ENCODE measurements at regions not wholly inside any gene's neighbourhood (a gene's known extent, or its start where the extent isn't known, plus 50 kb on each side); places are given as distances from the start of the nearest gene placed in this dataset.

DNA sequence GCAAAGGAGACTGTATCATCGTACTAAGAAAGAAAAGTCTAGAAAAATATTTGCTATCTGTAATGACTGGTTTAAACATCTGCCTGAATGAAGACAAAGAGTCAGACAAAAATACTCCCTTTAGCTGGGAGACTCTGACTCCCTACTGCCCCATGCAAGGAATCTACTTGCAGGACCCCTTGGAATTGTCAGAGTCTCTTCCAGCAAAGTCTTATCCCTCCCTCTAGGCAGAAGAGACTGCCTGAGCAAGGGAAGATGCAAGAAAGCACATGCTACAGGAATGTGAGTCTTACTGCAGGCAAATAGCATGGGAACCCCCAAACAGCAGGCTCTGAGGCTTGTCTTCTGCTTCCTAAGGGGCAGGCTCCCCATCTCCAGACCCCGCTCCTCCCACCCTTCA, 154.0 kb downstream of the KCNA5 start:
- TF ChIP-seq, protein P1, sequence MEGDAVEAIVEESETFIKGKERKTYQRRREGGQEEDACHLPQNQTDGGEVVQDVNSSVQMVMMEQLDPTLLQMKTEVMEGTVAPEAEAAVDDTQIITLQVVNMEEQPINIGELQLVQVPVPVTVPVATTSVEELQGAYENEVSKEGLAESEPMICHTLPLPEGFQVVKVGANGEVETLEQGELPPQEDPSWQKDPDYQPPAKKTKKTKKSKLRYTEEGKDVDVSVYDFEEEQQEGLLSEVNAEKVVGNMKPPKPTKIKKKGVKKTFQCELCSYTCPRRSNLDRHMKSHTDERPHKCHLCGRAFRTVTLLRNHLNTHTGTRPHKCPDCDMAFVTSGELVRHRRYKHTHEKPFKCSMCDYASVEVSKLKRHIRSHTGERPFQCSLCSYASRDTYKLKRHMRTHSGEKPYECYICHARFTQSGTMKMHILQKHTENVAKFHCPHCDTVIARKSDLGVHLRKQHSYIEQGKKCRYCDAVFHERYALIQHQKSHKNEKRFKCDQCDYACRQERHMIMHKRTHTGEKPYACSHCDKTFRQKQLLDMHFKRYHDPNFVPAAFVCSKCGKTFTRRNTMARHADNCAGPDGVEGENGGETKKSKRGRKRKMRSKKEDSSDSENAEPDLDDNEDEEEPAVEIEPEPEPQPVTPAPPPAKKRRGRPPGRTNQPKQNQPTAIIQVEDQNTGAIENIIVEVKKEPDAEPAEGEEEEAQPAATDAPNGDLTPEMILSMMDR (conservative IDR thresholded peaks at IDR 0.05), result no peak
- no peak for TF ChIP-seq ZFX (IDR thresholded peaks at IDR 0.05)

All from C4-2B (cell line).